CD4-positive, alpha-beta T cell (primary cell): ENCODE measurements at regions not wholly inside any gene's neighbourhood (a gene's known extent, or its start where the extent isn't known, plus 50 kb on each side); places are given as distances from the start of the nearest gene placed in this dataset.

Experiments
- ATAC-seq: fragments of 200-7000 bp; cut with Tn5 transposase; one replicate; pipeline ENCODE4 v1.10.0; 2022; ENCODE audit warnings: mild to moderate bottlenecking; ENCODE audit not compliant: poor library complexity
- CTCF ChIA-PET: fragments of 350-600 bp; sonication (Branson Sonifier 250); formaldehyde crosslinking; loops from one replicate; lab custom pipeline; 2021; ENCODE audit warnings: antibody characterized with exemption, inconsistent platforms; lab: Charles Lee
- POLR2A ChIA-PET: fragments of 350-600 bp; sonication (Branson Sonifier 250); formaldehyde crosslinking; loops from one replicate; lab custom pipeline; 2021; ENCODE audit warnings: antibody characterized with exemption, inconsistent platforms; lab: Charles Lee
- DNase-seq, 14 experiments: peaks; one replicate each; pipeline ENCODE4 v3.0.0-alpha.2; 2013 to 2020; ENCODE audit warnings: mixed read lengths in 2 of 14
- H3K27ac ChIP-seq, 2 donors: one replicate each; pipeline versions ENCODE4 v1.5.1 to v1.7.0; 2013; ENCODE audit warnings: low read length in 2 of 2, low read depth in 1 of 2, mild to moderate bottlenecking in 1 of 2
- H3K27me3 ChIP-seq, 2 experiments: 1 replicate in 1 of 2; 2 replicates in 1 of 2; pipeline versions ENCODE4 v1.6.1 to v1.7.0; 2013; ENCODE audit warnings: low read length in 2 of 2, control low read depth in 1 of 2, mild to moderate bottlenecking in 1 of 2, moderate library complexity in 1 of 2; ENCODE audit not compliant: insufficient read depth in 2 of 2, control insufficient read depth in 1 of 2
- H3K36me3 ChIP-seq: one replicate; pipeline ENCODE4 v1.6.1; 2013; ENCODE audit warnings: low read length, control low read depth; ENCODE audit not compliant: insufficient read depth
- H3K4me1 ChIP-seq: one replicate; pipeline ENCODE4 v1.6.1; 2013; ENCODE audit warnings: low read length, control low read depth; ENCODE audit not compliant: insufficient read depth
- H3K4me3 ChIP-seq: one replicate; pipeline ENCODE4 v1.5.1; 2013; ENCODE audit warnings: mild to moderate bottlenecking, low read length, moderate library complexity
- H3K9me3 ChIP-seq, 2 experiments: 1 replicate in 1 of 2; 2 replicates in 1 of 2; pipeline versions ENCODE4 v1.6.1 to v1.7.0; 2013; ENCODE audit warnings: low read length in 2 of 2, mild to moderate bottlenecking in 2 of 2, control low read depth in 1 of 2, moderate library complexity in 1 of 2; ENCODE audit not compliant: control insufficient read depth in 1 of 2, insufficient read depth in 1 of 2
- H3K27ac Mint-ChIP-seq: one replicate; pipeline ENCODE4 v1.8.0; 2020; ENCODE audit warnings: mixed read lengths
- H3K27me3 Mint-ChIP-seq: one replicate; pipeline ENCODE4 v1.8.0; 2021; ENCODE audit warnings: mixed read lengths
- H3K36me3 Mint-ChIP-seq: one replicate; pipeline ENCODE4 v1.8.0; 2021; ENCODE audit warnings: low read depth, mixed read lengths
- H3K4me1 Mint-ChIP-seq: one replicate; pipeline ENCODE4 v1.8.0; 2021; ENCODE audit warnings: low read depth, mixed read lengths
- H3K4me3 Mint-ChIP-seq: one replicate; pipeline ENCODE4 v1.8.0; 2020; ENCODE audit warnings: mild to moderate bottlenecking, mixed read lengths
- H3K9me3 Mint-ChIP-seq: one replicate; pipeline ENCODE4 v1.8.0; 2020; ENCODE audit warnings: mixed read lengths
- intact Hi-C, 2 experiments: fragments of 100-400 bp; cut with DNase I in 1 of 2; cut with micrococcal nuclease in 1 of 2; formaldehyde crosslinking; loops; one replicate each; pipeline versions ENCODE4 v1.15.1 to v1.9.0; 2023 to 2025; cut with DNase I, micrococcal nuclease
- TF ChIP-seq, protein P1 (sequence below): fragments of 200-600 bp; IDR thresholded peaks from one replicate; pipeline ENCODE4 v1.8.0; 2022; ENCODE audit warnings: antibody characterized with exemption, mild to moderate bottlenecking

DNA sequence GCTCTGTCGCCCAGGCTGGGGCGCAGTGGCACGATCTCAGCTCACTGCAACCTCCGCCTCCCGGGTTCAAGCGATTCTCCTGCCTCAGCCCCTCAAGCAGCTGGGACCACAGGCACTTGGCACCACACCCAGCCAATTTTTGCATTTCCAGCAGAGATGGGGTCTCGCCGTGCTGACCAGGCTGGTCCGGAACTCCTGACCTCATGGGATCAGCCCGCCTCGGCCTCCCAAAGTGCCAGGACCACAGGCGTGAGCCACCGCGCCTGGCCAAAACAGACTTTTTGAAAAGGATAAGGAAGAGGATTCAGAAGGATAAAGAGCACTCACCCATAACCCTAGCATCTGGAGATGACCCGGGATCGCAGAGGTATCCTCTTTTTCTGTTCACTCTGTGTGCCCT is 224.5 kb upstream of the AGTR2 start:
- peaks cover 0 to 28% of the 10 kb centered on the region in 2 experiments for H3K9me3 ChIP-seq
- CTCF ChIA-PET, result no interaction called here
- H3K27me3 Mint-ChIP-seq, result no peaks in the 10 kb centered on the region
- peaks cover 2% of the 10 kb centered on the region for H3K9me3 Mint-ChIP-seq
- no peaks in the 10 kb centered on the region for H3K4me1 Mint-ChIP-seq
- H3K27ac Mint-ChIP-seq, result no peak overlapping the region
- no peaks in the 10 kb centered on the region for H3K36me3 Mint-ChIP-seq
- TF ChIP-seq, protein P1, sequence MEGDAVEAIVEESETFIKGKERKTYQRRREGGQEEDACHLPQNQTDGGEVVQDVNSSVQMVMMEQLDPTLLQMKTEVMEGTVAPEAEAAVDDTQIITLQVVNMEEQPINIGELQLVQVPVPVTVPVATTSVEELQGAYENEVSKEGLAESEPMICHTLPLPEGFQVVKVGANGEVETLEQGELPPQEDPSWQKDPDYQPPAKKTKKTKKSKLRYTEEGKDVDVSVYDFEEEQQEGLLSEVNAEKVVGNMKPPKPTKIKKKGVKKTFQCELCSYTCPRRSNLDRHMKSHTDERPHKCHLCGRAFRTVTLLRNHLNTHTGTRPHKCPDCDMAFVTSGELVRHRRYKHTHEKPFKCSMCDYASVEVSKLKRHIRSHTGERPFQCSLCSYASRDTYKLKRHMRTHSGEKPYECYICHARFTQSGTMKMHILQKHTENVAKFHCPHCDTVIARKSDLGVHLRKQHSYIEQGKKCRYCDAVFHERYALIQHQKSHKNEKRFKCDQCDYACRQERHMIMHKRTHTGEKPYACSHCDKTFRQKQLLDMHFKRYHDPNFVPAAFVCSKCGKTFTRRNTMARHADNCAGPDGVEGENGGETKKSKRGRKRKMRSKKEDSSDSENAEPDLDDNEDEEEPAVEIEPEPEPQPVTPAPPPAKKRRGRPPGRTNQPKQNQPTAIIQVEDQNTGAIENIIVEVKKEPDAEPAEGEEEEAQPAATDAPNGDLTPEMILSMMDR, result no peak
- H3K4me3 Mint-ChIP-seq, result no peak overlapping the region
- no peak overlapping the region for H3K4me3 ChIP-seq
- no peaks in the 10 kb centered on the region for H3K4me1 ChIP-seq
- intact Hi-C loops, result no loop called here
- DNase-seq (no peak), ATAC-seq (no peak)
- H3K36me3 ChIP-seq, result no peaks in the 10 kb centered on the region
- no peak overlapping the region for H3K27ac ChIP-seq
- POLR2A ChIA-PET, result no interaction called here
- H3K27me3 ChIP-seq, result no peaks in the 10 kb centered on the region

- Histone ChIP-seq H3K27me3 (no peaks in the 10 kb centered on the region), H3K27ac (no peak overlapping the region), H3K36me3 (no peaks in the 10 kb centered on the region), H3K4me3 (no peak overlapping the region), H3K4me1 (no peaks in the 10 kb centered on the region), H3K9me3 (peaks cover 0 to 40% of the 10 kb centered on the region in 2 experiments)
- Mint-ChIP-seq H3K27ac (no peak overlapping the region), H3K4me1 (no peaks in the 10 kb centered on the region), H3K9me3 (peaks cover 3% of the 10 kb centered on the region), H3K36me3 (no peaks in the 10 kb centered on the region), H3K27me3 (no peaks in the 10 kb centered on the region), H3K4me3 (no peak overlapping the region)
- ATAC-seq (no peak), DNase-seq (peak in 1 of 14 experiments; percentile 28)
- POLR2A ChIA-PET, result no interaction called here
- TF ChIP-seq, protein P1, result no peak
- intact Hi-C loops, result no loop called here
- CTCF ChIA-PET, result no interaction called here
These were observed 222.3 kb upstream of the AGTR2 start for GRCh38 chrX:115948018-115948923.

GRCh38 chrX:115949900-115950822 is 220.4 kb upstream of the AGTR2 start:
- Mint-ChIP-seq H3K36me3 (no peaks in the 10 kb centered on the region), H3K4me3 (no peak overlapping the region), H3K9me3 (peaks cover 3% of the 10 kb centered on the region), H3K27ac (no peak overlapping the region), H3K27me3 (no peaks in the 10 kb centered on the region), H3K4me1 (no peaks in the 10 kb centered on the region)
- no peak for ATAC-seq
- Histone ChIP-seq H3K4me3 (no peak overlapping the region), H3K9me3 (peaks cover 0 to 37% of the 10 kb centered on the region in 2 experiments), H3K27me3 (no peaks in the 10 kb centered on the region), H3K36me3 (no peaks in the 10 kb centered on the region), H3K27ac (no peak overlapping the region), H3K4me1 (no peaks in the 10 kb centered on the region)
- intact Hi-C loops, result no loop called here
- DNase-seq, result peak in 1 of 14 experiments; percentile 22
- TF ChIP-seq, protein P1, result no peak
- ChIA-PET POLR2A (no interaction called here), CTCF (interaction anchor here (1.0 kb wide), 1 partner anchor 40 kb away, joined by 3 read pairs; no protein-coding TSS in a partner anchor)
